ENCODE measurements at regions not wholly inside any gene's neighbourhood (a gene's known extent, or its start where the extent isn't known, plus 50 kb on each side); places are given as distances from the start of the nearest gene placed in this dataset.

DNA sequence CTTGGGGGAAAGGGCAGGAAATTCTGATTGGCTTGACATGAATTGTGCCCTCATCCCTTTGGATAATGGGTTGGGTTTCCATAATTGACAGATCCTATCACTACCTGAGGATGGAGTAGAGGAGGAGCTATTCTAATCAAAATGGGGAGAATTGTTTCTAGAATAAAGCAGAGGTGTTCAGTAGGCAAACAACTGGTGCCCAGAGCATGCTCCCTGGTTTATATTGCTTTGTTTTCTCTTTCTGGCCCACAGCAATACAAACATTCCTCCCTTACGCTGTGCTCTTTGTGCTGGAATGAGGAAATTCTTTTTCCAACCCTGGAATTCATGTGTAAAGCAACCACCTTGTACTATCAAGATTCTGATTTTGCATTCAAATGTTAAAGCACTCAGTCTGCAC is 147.4 kb downstream of the RASSF9 start:
- no peaks in the 10 kb centered on the region for H3K79me2 ChIP-seq (ENCODE audit: control insufficient read depth, insufficient read depth, low read length)
- no peak overlapping the region for H3K27ac ChIP-seq (ENCODE audit: extremely low read depth, low read depth, low read length)
- H2AFZ ChIP-seq (ENCODE audit: low read depth, low read length), result no peak overlapping the region
- DNase-seq (ENCODE audit: extremely low read depth in 1 of 4, low spot score in 3 of 4) (no peak), ATAC-seq (no peak), FAIRE-seq (no peak)
- H3K9me1 ChIP-seq (ENCODE audit: control insufficient read depth, insufficient read depth, low read length), result no peaks in the 10 kb centered on the region
- no peak overlapping the region for H3K4me2 ChIP-seq (ENCODE audit: insufficient read depth, low read length)
- CTCF ChIA-PET (ENCODE audit: low intra/inter-chr PET ratio), result no interaction called here
- intact Hi-C loops (cut with micrococcal nuclease) (no loop called here), in situ Hi-C loops (cut with MboI) (no loop called here)
- BruUV-seq (replicated peaks), result no TSS peak
- no peaks in the 10 kb centered on the region for H3K4me1 ChIP-seq (replicated peaks in 1 of 2; ENCODE audit: control insufficient read depth in 2 of 2, insufficient read depth in 2 of 2, low read length in 2 of 2)
- 20% methylated on average over 1 of the region's 1 CpG for WGBS (ENCODE audit: insufficient coverage, low coverage, missing lambda C conversion rate)
- H3K27me3 ChIP-seq (ENCODE audit: control insufficient read depth in 2 of 2, insufficient read depth in 2 of 2, low read length in 2 of 2), result no peaks in the 10 kb centered on the region
- no peak overlapping the region for H3K4me3 ChIP-seq
- H3K9me3 ChIP-seq (replicated peaks; ENCODE audit: control insufficient read depth, insufficient read depth, low read depth, low read length), result no peaks in the 10 kb centered on the region
- TF ChIP-seq SP2 (IDR thresholded peaks at IDR 0.05; ENCODE audit: extremely low read depth, low read depth, low read length, poor library complexity, severe bottlenecking), result no peak
- no peaks in the 10 kb centered on the region for H3K36me3 ChIP-seq (ENCODE audit: control insufficient read depth, insufficient read depth, low read length)
- H4K20me1 ChIP-seq (replicated peaks; ENCODE audit: control insufficient read depth, insufficient read depth, low read length), result no peaks in the 10 kb centered on the region
- POLR2A ChIA-PET, result no interaction called here
- no peak overlapping the region for H3K9ac ChIP-seq (ENCODE audit: insufficient read depth in 1 of 2, low read depth in 2 of 2, low read length in 2 of 2)

DNA sequence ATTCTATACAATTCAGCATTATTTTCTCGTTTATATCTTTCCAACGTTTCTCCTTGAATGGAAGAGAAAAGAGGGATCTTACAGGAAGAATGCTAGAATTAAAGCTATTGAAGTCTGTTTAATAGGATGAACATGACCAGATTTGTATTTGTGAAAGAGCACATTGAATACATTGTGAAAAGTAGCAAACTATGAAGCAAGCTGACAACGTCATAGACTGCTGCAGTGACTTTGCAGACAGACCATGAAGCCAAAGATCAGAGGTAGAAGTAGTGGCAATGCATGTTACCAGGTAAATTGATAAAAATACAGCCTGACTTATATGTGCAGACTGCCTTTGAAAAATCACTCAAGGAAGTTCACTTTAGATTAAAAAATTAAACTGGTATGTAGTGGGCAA is 146.1 kb downstream of the RASSF9 start:
- Histone ChIP-seq H3K4me2 (ENCODE audit: insufficient read depth, low read length) (no peak overlapping the region), H3K27ac (ENCODE audit: extremely low read depth, low read depth, low read length) (no peak overlapping the region), H3K9ac (ENCODE audit: insufficient read depth in 1 of 2, low read depth in 2 of 2, low read length in 2 of 2) (no peak overlapping the region), H4K20me1 (replicated peaks; ENCODE audit: control insufficient read depth, insufficient read depth, low read length) (no peaks in the 10 kb centered on the region), H3K4me1 (replicated peaks in 1 of 2; ENCODE audit: control insufficient read depth in 2 of 2, insufficient read depth in 2 of 2, low read length in 2 of 2) (no peaks in the 10 kb centered on the region), H3K9me3 (replicated peaks; ENCODE audit: control insufficient read depth, insufficient read depth, low read depth, low read length) (no peaks in the 10 kb centered on the region), H3K27me3 (ENCODE audit: control insufficient read depth in 2 of 2, insufficient read depth in 2 of 2, low read length in 2 of 2) (no peaks in the 10 kb centered on the region), H2AFZ (ENCODE audit: low read depth, low read length) (no peak overlapping the region), H3K36me3 (ENCODE audit: control insufficient read depth, insufficient read depth, low read length) (no peaks in the 10 kb centered on the region), H3K4me3 (no peak overlapping the region), H3K79me2 (ENCODE audit: control insufficient read depth, insufficient read depth, low read length) (no peaks in the 10 kb centered on the region), H3K9me1 (ENCODE audit: control insufficient read depth, insufficient read depth, low read length) (no peaks in the 10 kb centered on the region)
- in situ Hi-C loops (cut with MboI), result no loop called here
- WGBS (ENCODE audit: insufficient coverage, low coverage, missing lambda C conversion rate), result 0% methylated on average over 3 of the region's 3 CpGs
- DNase-seq (ENCODE audit: extremely low read depth in 1 of 4, low spot score in 3 of 4) (no peak), FAIRE-seq (no peak), ATAC-seq (no peak)
- TF ChIP-seq KDM1A (IDR thresholded peaks at IDR 0.05) (no peak), SMARCA5 (IDR thresholded peaks at IDR 0.05) (no peak), DDX20 (tag; IDR thresholded peaks at IDR 0.05; ENCODE audit: low read depth) (no peak), DPF2 (IDR thresholded peaks at IDR 0.05) (no peak), HMG20A (CRISPR knock-in tag; conservative IDR thresholded peaks at IDR 0.05) (no peak), SP1 (CRISPR knock-in tag; IDR thresholded peaks at IDR 0.05) (no peak), CSDE1 (IDR thresholded peaks at IDR 0.05) (no peak), CBFA2T2 (conservative IDR thresholded peaks at IDR 0.05) (no peak), ZNF239 (CRISPR knock-in tag; IDR thresholded peaks at IDR 0.05) (no peak), JUN (IDR thresholded peaks at IDR 0.05; ENCODE audit: borderline replicate concordance, low read depth, low read length) (no peak), JUN (CRISPR knock-in tag; IDR thresholded peaks at IDR 0.05; ENCODE audit: borderline replicate concordance) (no peak), ZNF316 (IDR thresholded peaks at IDR 0.05) (no peak), BACH1 (tag; IDR thresholded peaks at IDR 0.05) (no peak)
- TF ChIP-seq, protein P1, sequence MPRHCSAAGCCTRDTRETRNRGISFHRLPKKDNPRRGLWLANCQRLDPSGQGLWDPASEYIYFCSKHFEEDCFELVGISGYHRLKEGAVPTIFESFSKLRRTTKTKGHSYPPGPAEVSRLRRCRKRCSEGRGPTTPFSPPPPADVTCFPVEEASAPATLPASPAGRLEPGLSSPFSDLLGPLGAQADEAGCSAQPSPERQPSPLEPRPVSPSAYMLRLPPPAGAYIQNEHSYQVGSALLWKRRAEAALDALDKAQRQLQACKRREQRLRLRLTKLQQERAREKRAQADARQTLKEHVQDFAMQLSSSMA (CRISPR knock-in tag; IDR thresholded peaks at IDR 0.05), result no peak
- TF ChIP-seq, protein P2, sequence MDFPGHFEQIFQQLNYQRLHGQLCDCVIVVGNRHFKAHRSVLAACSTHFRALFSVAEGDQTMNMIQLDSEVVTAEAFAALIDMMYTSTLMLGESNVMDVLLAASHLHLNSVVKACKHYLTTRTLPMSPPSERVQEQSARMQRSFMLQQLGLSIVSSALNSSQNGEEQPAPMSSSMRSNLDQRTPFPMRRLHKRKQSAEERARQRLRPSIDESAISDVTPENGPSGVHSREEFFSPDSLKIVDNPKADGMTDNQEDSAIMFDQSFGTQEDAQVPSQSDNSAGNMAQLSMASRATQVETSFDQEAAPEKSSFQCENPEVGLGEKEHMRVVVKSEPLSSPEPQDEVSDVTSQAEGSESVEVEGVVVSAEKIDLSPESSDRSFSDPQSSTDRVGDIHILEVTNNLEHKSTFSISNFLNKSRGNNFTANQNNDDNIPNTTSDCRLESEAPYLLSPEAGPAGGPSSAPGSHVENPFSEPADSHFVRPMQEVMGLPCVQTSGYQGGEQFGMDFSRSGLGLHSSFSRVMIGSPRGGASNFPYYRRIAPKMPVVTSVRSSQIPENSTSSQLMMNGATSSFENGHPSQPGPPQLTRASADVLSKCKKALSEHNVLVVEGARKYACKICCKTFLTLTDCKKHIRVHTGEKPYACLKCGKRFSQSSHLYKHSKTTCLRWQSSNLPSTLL (IDR thresholded peaks at IDR 0.05), result no peak
- TF ChIP-seq, protein P3, sequence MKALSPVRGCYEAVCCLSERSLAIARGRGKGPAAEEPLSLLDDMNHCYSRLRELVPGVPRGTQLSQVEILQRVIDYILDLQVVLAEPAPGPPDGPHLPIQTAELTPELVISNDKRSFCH (CRISPR knock-in tag; IDR thresholded peaks at IDR 0.05), result no peak
- TF ChIP-seq, protein P3 (tag; IDR thresholded peaks at IDR 0.05), result no peak
- POLR2A ChIA-PET, result no interaction called here
- BruUV-seq (replicated peaks), result no TSS peak
- intact Hi-C loops (cut with micrococcal nuclease), result no loop called here
- CTCF ChIA-PET (ENCODE audit: low intra/inter-chr PET ratio), result no interaction called here

Data from K562 (cell line).